ENCODE measurements at regions not wholly inside any gene's neighbourhood (a gene's known extent, or its start where the extent isn't known, plus 50 kb on each side); places are given as distances from the start of the nearest gene placed in this dataset.

DNA sequence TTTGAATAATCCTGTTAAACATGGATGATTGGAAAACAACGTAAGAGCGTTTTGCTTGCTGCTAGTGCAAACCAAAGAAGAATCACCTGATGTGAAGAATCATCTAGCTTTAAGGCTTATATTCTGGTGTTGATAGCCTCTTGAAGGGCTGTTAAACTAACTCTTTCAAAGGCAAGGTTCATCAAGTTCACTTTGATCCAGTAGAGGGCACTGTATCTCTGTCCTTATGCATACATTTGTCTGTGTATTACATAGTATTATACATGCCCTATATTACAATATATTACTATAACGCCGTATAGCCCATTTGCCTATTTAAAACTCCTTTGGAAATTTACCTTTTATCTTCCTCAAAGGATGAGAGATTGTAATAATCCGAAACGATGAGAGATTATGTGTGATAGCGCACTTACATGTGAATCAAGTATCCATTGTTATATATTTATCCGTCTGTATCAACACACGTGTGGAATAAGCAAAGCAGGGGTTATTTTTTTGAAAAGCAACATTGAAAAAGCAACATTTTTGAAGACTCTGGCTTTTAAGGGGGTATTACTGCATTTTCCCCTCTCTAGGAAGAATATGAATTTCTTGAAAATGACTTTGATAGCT is 50.8 kb upstream of the NRN1 start:
- Histone ChIP-seq H3K4me3 (ENCODE audit: low read length, poor library complexity, severe bottlenecking) (no peak overlapping the region), H3K27me3 (ENCODE audit: insufficient read depth, low read length, poor library complexity, severe bottlenecking) (peaks cover 13% of the 10 kb centered on the region), H3K9me2 (replicated peaks; ENCODE audit: low read depth, low read length) (no peaks in the 10 kb centered on the region), H3K4me2 (ENCODE audit: low read depth, low read length, poor library complexity, severe bottlenecking) (no peak overlapping the region), H3K79me2 (ENCODE audit: insufficient read depth, low read length) (no peaks in the 10 kb centered on the region), H3K36me3 (ENCODE audit: insufficient read depth, low read length) (no peaks in the 10 kb centered on the region), H3K9me3 (ENCODE audit: insufficient read depth, low read depth, low read length) (no peaks in the 10 kb centered on the region), H4K20me1 (ENCODE audit: insufficient read depth, low read length, poor library complexity, severe bottlenecking) (no peaks in the 10 kb centered on the region), H3K4me1 (ENCODE audit: insufficient read depth, low read length, poor library complexity, severe bottlenecking) (no peaks in the 10 kb centered on the region), H3F3A (ENCODE audit: low read depth) (no peaks in the 10 kb centered on the region), H2AFZ (ENCODE audit: low read length) (no peak overlapping the region), H3K9ac (ENCODE audit: low read depth, low read length, poor library complexity, severe bottlenecking) (no peak overlapping the region)
- TF ChIP-seq EZH2phosphoT487 (IDR thresholded peaks at IDR 0.05; ENCODE audit: borderline replicate concordance) = no peak
- TF ChIP-seq, protein P1, sequence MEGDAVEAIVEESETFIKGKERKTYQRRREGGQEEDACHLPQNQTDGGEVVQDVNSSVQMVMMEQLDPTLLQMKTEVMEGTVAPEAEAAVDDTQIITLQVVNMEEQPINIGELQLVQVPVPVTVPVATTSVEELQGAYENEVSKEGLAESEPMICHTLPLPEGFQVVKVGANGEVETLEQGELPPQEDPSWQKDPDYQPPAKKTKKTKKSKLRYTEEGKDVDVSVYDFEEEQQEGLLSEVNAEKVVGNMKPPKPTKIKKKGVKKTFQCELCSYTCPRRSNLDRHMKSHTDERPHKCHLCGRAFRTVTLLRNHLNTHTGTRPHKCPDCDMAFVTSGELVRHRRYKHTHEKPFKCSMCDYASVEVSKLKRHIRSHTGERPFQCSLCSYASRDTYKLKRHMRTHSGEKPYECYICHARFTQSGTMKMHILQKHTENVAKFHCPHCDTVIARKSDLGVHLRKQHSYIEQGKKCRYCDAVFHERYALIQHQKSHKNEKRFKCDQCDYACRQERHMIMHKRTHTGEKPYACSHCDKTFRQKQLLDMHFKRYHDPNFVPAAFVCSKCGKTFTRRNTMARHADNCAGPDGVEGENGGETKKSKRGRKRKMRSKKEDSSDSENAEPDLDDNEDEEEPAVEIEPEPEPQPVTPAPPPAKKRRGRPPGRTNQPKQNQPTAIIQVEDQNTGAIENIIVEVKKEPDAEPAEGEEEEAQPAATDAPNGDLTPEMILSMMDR (conservative IDR thresholded peaks at IDR 0.05; ENCODE audit: low read length) = peak; percentile 79
